Mesendoderm (in vitro differentiated cells): ENCODE measurements at regions not wholly inside any gene's neighbourhood (a gene's known extent, or its start where the extent isn't known, plus 50 kb on each side); places are given as distances from the start of the nearest gene placed in this dataset.

Experiments
- DNase-seq: peaks from one replicate; pipeline ENCODE4 v3.0.0; 2013
- H2AK5ac ChIP-seq: 2 replicates; pipeline ENCODE4 v1.6.1; 2013; ENCODE audit warnings: low read length, inconsistent platforms
- H2BK120ac ChIP-seq: 2 replicates; pipeline ENCODE4 v1.6.1; 2013; ENCODE audit warnings: low read depth, mild to moderate bottlenecking, low read length, moderate library complexity, mixed read lengths
- H2BK15ac ChIP-seq: replicated peaks from 2 replicates; pipeline ENCODE4 v1.6.1; 2013; ENCODE audit warnings: low read depth, mild to moderate bottlenecking, moderate library complexity
- H2BK5ac ChIP-seq: 2 replicates; pipeline ENCODE4 v1.6.1; 2013; ENCODE audit warnings: low read length, inconsistent platforms
- H3K18ac ChIP-seq: 2 replicates; pipeline ENCODE4 v1.6.1; 2013; ENCODE audit warnings: mild to moderate bottlenecking, low read length, mixed read lengths
- H3K23ac ChIP-seq: one replicate; pipeline ENCODE4 v1.6.1; 2013; ENCODE audit warnings: low read length
- H3K27ac ChIP-seq: 2 replicates; pipeline ENCODE4 v1.5.1; 2013; ENCODE audit warnings: low read depth, mild to moderate bottlenecking, inconsistent platforms, low read length, moderate library complexity
- H3K27me3 ChIP-seq: 2 replicates; pipeline ENCODE4 v1.6.1; 2013; ENCODE audit warnings: low read length, control low read depth, mild to moderate bottlenecking, inconsistent platforms; ENCODE audit not compliant: insufficient read depth, poor library complexity
- H3K36me3 ChIP-seq: 2 replicates; pipeline ENCODE4 v1.6.1; 2013; ENCODE audit warnings: low read length, inconsistent platforms; ENCODE audit not compliant: control insufficient read depth, insufficient read depth
- H3K4ac ChIP-seq: one replicate; pipeline ENCODE4 v1.6.1; 2013; ENCODE audit warnings: low read depth, mild to moderate bottlenecking, low read length, moderate library complexity
- H3K4me1 ChIP-seq: 2 replicates; pipeline ENCODE4 v1.6.1; 2013; ENCODE audit warnings: low read depth, low read length, inconsistent platforms; ENCODE audit not compliant: control insufficient read depth
- H3K4me2 ChIP-seq: 2 replicates; pipeline ENCODE4 v1.6.1; 2013; ENCODE audit warnings: low read length
- H3K4me3 ChIP-seq: 2 replicates; pipeline ENCODE4 v1.5.1; 2013; ENCODE audit warnings: mild to moderate bottlenecking, low read length
- H3K56ac ChIP-seq: one replicate; pipeline ENCODE4 v1.6.1; 2013; ENCODE audit warnings: low read length
- H3K79me1 ChIP-seq: 2 replicates; pipeline ENCODE4 v1.6.1; 2013; ENCODE audit warnings: low read length, inconsistent platforms
- H3K79me2 ChIP-seq: 2 replicates; pipeline ENCODE4 v1.6.1; 2013; ENCODE audit warnings: mild to moderate bottlenecking, low read length; ENCODE audit not compliant: control insufficient read depth, insufficient read depth
- H3K9ac ChIP-seq: 2 replicates; pipeline ENCODE4 v1.6.1; 2013; ENCODE audit warnings: low read length, inconsistent platforms
- H4K5ac ChIP-seq: one replicate; pipeline ENCODE4 v1.6.1; 2013; ENCODE audit warnings: low read length
- H4K8ac ChIP-seq: one replicate; pipeline ENCODE4 v1.6.1; 2013; ENCODE audit warnings: low read depth, mild to moderate bottlenecking, control low read depth, low read length, moderate library complexity
- WGBS: extraction: QIAGEN DNeasy Blood & Tissue Kit; methylation state at CpG from one replicate; pipeline ENCODE4 v1.1.7; 2013; ENCODE audit warnings: low lambda C conversion rate, missing lambda C conversion rate; ENCODE audit not compliant: insufficient coverage; ENCODE audit errors: extremely low coverage; 5-methylcytosine and 5-hydroxymethylcytosine counted together

- no peaks in the 10 kb centered on the region for H3K79me2 ChIP-seq
- H3K4me1 ChIP-seq, result no peaks in the 10 kb centered on the region
- H2BK120ac ChIP-seq, result no peak overlapping the region
- no peaks in the 10 kb centered on the region for H3K27me3 ChIP-seq
- no peak overlapping the region for H2BK5ac ChIP-seq
- no peak overlapping the region for H4K8ac ChIP-seq
- H2BK15ac ChIP-seq, result no peak overlapping the region
- H3K4ac ChIP-seq, result no peak overlapping the region
- H3K36me3 ChIP-seq, result no peaks in the 10 kb centered on the region
- no peak overlapping the region for H3K56ac ChIP-seq
- no CpG with 5 or more reads among the region's 1 CpG for WGBS
- no peak overlapping the region for H4K5ac ChIP-seq
- H3K9ac ChIP-seq, result no peak overlapping the region
- no peak overlapping the region for H2AK5ac ChIP-seq
- no peak overlapping the region for H3K27ac ChIP-seq
- no peak overlapping the region for H3K18ac ChIP-seq
- no peak overlapping the region for H3K4me3 ChIP-seq
- DNase-seq, result no peak
- H3K79me1 ChIP-seq, result no peaks in the 10 kb centered on the region
- H3K23ac ChIP-seq, result no peak overlapping the region
- no peak overlapping the region for H3K4me2 ChIP-seq
Observed at GRCh38 chr4:31035761-31036160, 315.6 kb downstream of the PCDH7 start.

- H3K36me3 ChIP-seq, result no peaks in the 10 kb centered on the region
- DNase-seq, result no peak
- no peaks in the 10 kb centered on the region for H3K79me1 ChIP-seq
- no peak overlapping the region for H3K4me2 ChIP-seq
- H4K5ac ChIP-seq, result no peak overlapping the region
- H3K4me1 ChIP-seq, result peaks cover 4% of the 10 kb centered on the region
- no peak overlapping the region for H3K9ac ChIP-seq
- no peak overlapping the region for H3K23ac ChIP-seq
- no peak overlapping the region for H2BK15ac ChIP-seq
- H3K4ac ChIP-seq, result no peak overlapping the region
- no peaks in the 10 kb centered on the region for H3K79me2 ChIP-seq
- no peak overlapping the region for H2AK5ac ChIP-seq
- H3K27ac ChIP-seq, result no peak overlapping the region
- no peak overlapping the region for H4K8ac ChIP-seq
- no peak overlapping the region for H2BK120ac ChIP-seq
- no peak overlapping the region for H3K4me3 ChIP-seq
- H3K18ac ChIP-seq, result no peak overlapping the region
- no peak overlapping the region for H3K56ac ChIP-seq
- H3K27me3 ChIP-seq, result no peaks in the 10 kb centered on the region
- no peak overlapping the region for H2BK5ac ChIP-seq
Observed at GRCh38 chr4:31037703-31038102, 317.5 kb downstream of the PCDH7 start.

GRCh38 chr4:31039382-31039781 lies 319.2 kb downstream of the PCDH7 start:
- no peak for DNase-seq
- H3K36me3 ChIP-seq, result no peaks in the 10 kb centered on the region
- H3K4ac ChIP-seq, result no peak overlapping the region
- H3K27me3 ChIP-seq, result no peaks in the 10 kb centered on the region
- no peak overlapping the region for H3K56ac ChIP-seq
- no CpG with 5 or more reads among the region's 3 CpGs for WGBS
- H2AK5ac ChIP-seq, result no peak overlapping the region
- H3K9ac ChIP-seq, result no peak overlapping the region
- H2BK5ac ChIP-seq, result no peak overlapping the region
- H2BK120ac ChIP-seq, result no peak overlapping the region
- no peak overlapping the region for H4K8ac ChIP-seq
- H3K27ac ChIP-seq, result no peak overlapping the region
- no peak overlapping the region for H3K23ac ChIP-seq
- H3K4me1 ChIP-seq, result peaks cover 4% of the 10 kb centered on the region
- no peak overlapping the region for H3K4me2 ChIP-seq
- no peaks in the 10 kb centered on the region for H3K79me2 ChIP-seq
- H3K18ac ChIP-seq, result no peak overlapping the region
- H2BK15ac ChIP-seq, result no peak overlapping the region
- no peaks in the 10 kb centered on the region for H3K79me1 ChIP-seq
- no peak overlapping the region for H3K4me3 ChIP-seq
- no peak overlapping the region for H4K5ac ChIP-seq

GRCh38 chr4:31040106-31040505 lies 319.9 kb downstream of the PCDH7 start:
- Histone ChIP-seq H3K4me3 (no peak overlapping the region), H4K8ac (no peak overlapping the region), H2AK5ac (no peak overlapping the region), H3K56ac (no peak overlapping the region), H3K18ac (no peak overlapping the region), H4K5ac (no peak overlapping the region), H3K36me3 (no peaks in the 10 kb centered on the region), H3K9ac (no peak overlapping the region), H3K4me1 (peaks cover 4% of the 10 kb centered on the region), H2BK120ac (no peak overlapping the region), H3K23ac (no peak overlapping the region), H2BK5ac (no peak overlapping the region), H3K79me2 (no peaks in the 10 kb centered on the region), H3K4me2 (no peak overlapping the region), H3K4ac (no peak overlapping the region), H2BK15ac (no peak overlapping the region), H3K79me1 (no peaks in the 10 kb centered on the region), H3K27ac (no peak overlapping the region), H3K27me3 (no peaks in the 10 kb centered on the region)
- DNase-seq, result no peak
- WGBS, result no CpG with 5 or more reads among the region's 2 CpGs

- H2BK120ac ChIP-seq, result no peak overlapping the region
- no peak overlapping the region for H2BK15ac ChIP-seq
- no peak overlapping the region for H4K8ac ChIP-seq
- no peak overlapping the region for H3K9ac ChIP-seq
- DNase-seq, result peak; percentile 37
- no peak overlapping the region for H3K4me3 ChIP-seq
- no peak overlapping the region for H3K18ac ChIP-seq
- no peak overlapping the region for H2AK5ac ChIP-seq
- H3K4me2 ChIP-seq, result no peak overlapping the region
- no peak overlapping the region for H4K5ac ChIP-seq
- WGBS, result no CpG with 5 or more reads among the region's 3 CpGs
- no peak overlapping the region for H3K27ac ChIP-seq
- no peak overlapping the region for H3K4ac ChIP-seq
- no peaks in the 10 kb centered on the region for H3K79me2 ChIP-seq
- H3K36me3 ChIP-seq, result no peaks in the 10 kb centered on the region
- H3K79me1 ChIP-seq, result no peaks in the 10 kb centered on the region
- no peak overlapping the region for H2BK5ac ChIP-seq
- H3K4me1 ChIP-seq, result peaks cover 4% of the 10 kb centered on the region
- H3K56ac ChIP-seq, result no peak overlapping the region
- H3K23ac ChIP-seq, result no peak overlapping the region
- no peaks in the 10 kb centered on the region for H3K27me3 ChIP-seq
Observed at GRCh38 chr4:31041385-31041784, 321.2 kb downstream of the PCDH7 start.

- Histone ChIP-seq H2AK5ac (no peak overlapping the region), H3K79me1 (no peaks in the 10 kb centered on the region), H3K79me2 (no peaks in the 10 kb centered on the region), H3K4me3 (no peak overlapping the region), H3K27ac (no peak overlapping the region), H3K23ac (no peak overlapping the region), H2BK5ac (no peak overlapping the region), H3K18ac (no peak overlapping the region), H3K9ac (no peak overlapping the region), H2BK120ac (no peak overlapping the region), H3K4ac (no peak overlapping the region), H3K36me3 (no peaks in the 10 kb centered on the region), H3K4me2 (no peak overlapping the region), H4K8ac (no peak overlapping the region), H4K5ac (no peak overlapping the region), H2BK15ac (no peak overlapping the region), H3K4me1 (peaks cover 4% of the 10 kb centered on the region), H3K56ac (no peak overlapping the region), H3K27me3 (no peaks in the 10 kb centered on the region)
- no peak for DNase-seq
- WGBS, result no CpG with 5 or more reads among the region's 2 CpGs
Observed at GRCh38 chr4:31041853-31042252, 321.7 kb downstream of the PCDH7 start.
